ENCODE measurements at regions not wholly inside any gene's neighbourhood (a gene's known extent, or its start where the extent isn't known, plus 50 kb on each side); places are given as distances from the start of the nearest gene placed in this dataset.

DNA sequence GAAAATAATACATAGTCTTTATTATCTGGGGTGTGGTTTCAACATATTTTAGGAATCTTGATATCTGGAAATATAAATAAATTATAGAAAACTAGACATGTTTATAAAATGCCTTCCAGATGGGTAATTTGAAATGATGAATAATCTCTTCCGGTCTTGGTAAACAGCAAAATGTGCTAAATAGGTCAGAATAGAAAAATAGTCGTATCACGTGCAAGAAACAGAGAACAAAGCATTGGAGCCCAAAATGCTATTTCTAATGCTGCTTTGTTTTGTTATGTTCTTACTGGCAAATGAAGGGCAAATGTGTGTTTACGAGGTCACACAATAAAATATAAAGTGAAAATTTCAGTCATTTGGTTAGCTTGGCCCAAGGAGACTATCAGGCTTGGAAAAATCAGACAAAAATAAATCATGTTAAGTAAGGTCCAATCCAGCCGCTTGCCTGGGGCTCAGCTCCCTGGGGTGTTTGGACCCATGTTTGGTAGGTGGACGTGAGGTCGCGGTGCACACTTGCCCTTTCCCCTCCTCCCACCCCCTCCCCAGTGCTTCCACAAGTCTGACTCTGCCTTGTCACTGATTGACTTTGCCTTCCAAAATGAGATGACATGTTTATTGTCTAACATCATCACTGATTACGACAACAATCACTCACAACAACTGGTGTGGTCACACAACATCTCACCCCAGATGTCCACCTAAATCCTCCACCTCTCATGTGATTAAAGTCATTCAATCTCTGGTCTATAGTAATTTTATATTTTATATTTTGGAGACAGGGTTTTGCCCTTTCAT, 56.0 kb downstream of the RIN2 start:
- peaks cover 0 to 3% (median 0%) of the 10 kb centered on the region in 3 donors for H3K4me1 Mint-ChIP-seq
- Histone ChIP-seq H3K9me3 (no peaks in the 10 kb centered on the region), H3K27me3 (replicated peaks in 1 of 2; ENCODE audit: control insufficient read depth in 2 of 2, extremely low read depth in 1 of 2, insufficient read depth in 2 of 2, low read length in 1 of 2) (peaks cover 0 to 2% of the 10 kb centered on the region in 2 experiments), H3K4me3 (ENCODE audit: control insufficient read depth in 1 of 2, extremely low read depth in 1 of 2, low read length in 1 of 2) (no peak overlapping the region), H3K4me1 (ENCODE audit: control insufficient read depth in 1 of 2, extremely low read depth in 1 of 2, insufficient read depth in 2 of 2, low read length in 2 of 2) (no peaks in the 10 kb centered on the region), H3K27ac (ENCODE audit: low read length) (no peak overlapping the region), H3K36me3 (ENCODE audit: control insufficient read depth in 2 of 2, extremely low read depth in 1 of 2, insufficient read depth in 1 of 2, low read length in 1 of 2) (no peaks in the 10 kb centered on the region)
- whole genome bisulfite sequencing (ENCODE audit: insufficient coverage) = 47% methylated on average over 4 of the region's 9 CpGs
- H3K4me3 Mint-ChIP-seq = no peak overlapping the region
- H3K9me3 Mint-ChIP-seq = peaks cover 0 to 4% (median 4%) of the 10 kb centered on the region in 3 donors
- ChIA-PET POLR2A (interaction anchor here in 1 of 2 donors (0.6 kb wide), 1 partner anchor 1307 kb away, joined by 3 read pairs; no protein-coding TSS in a partner anchor), CTCF (no interaction called here)
- peaks cover 3 to 16% of the 10 kb centered on the region in 2 donors for H3K27me3 Mint-ChIP-seq
- H3K27ac Mint-ChIP-seq = no peak overlapping the region
- ATAC-seq (replicated peaks in 1 of 4) = no peak
- H3K36me3 Mint-ChIP-seq = no peaks in the 10 kb centered on the region
- DNase-seq = no peak

GRCh38 chr20:19815553-19815991, 57.5 kb downstream of the RIN2 start:
- ChIA-PET POLR2A (no interaction called here), CTCF (no interaction called here)
- H3K4me1 Mint-ChIP-seq = peaks cover 0 to 3% (median 0%) of the 10 kb centered on the region in 3 donors
- ATAC-seq (replicated peaks in 1 of 4) = no peak
- H3K27ac Mint-ChIP-seq = no peak overlapping the region
- DNase-seq = no peak
- Histone ChIP-seq H3K9me3 (no peaks in the 10 kb centered on the region), H3K4me3 (ENCODE audit: control insufficient read depth in 1 of 2, extremely low read depth in 1 of 2, low read length in 1 of 2) (no peak overlapping the region), H3K4me1 (ENCODE audit: control insufficient read depth in 1 of 2, extremely low read depth in 1 of 2, insufficient read depth in 2 of 2, low read length in 2 of 2) (no peaks in the 10 kb centered on the region), H3K27me3 (replicated peaks in 1 of 2; ENCODE audit: control insufficient read depth in 2 of 2, extremely low read depth in 1 of 2, insufficient read depth in 2 of 2, low read length in 1 of 2) (peaks cover 0 to 2% of the 10 kb centered on the region in 2 experiments), H3K36me3 (ENCODE audit: control insufficient read depth in 2 of 2, extremely low read depth in 1 of 2, insufficient read depth in 1 of 2, low read length in 1 of 2) (no peaks in the 10 kb centered on the region), H3K27ac (ENCODE audit: low read length) (no peak overlapping the region)
- H3K4me3 Mint-ChIP-seq = no peak overlapping the region
- H3K36me3 Mint-ChIP-seq = no peaks in the 10 kb centered on the region
- peaks cover 0 to 7% (median 5%) of the 10 kb centered on the region in 3 donors for H3K9me3 Mint-ChIP-seq
- WGBS (ENCODE audit: insufficient coverage) = 0% methylated on average over 2 of the region's 8 CpGs
- H3K27me3 Mint-ChIP-seq = peaks cover 0 to 16% of the 10 kb centered on the region in 2 donors

GRCh38 chr20:19816386-19816785, 58.3 kb downstream of the RIN2 start:
- H3K9me3 ChIP-seq = no peaks in the 10 kb centered on the region
- POLR2A ChIA-PET = no interaction called here
- CTCF ChIA-PET = no interaction called here
- Mint-ChIP-seq H3K9me3 (peaks cover 0 to 7% (median 5%) of the 10 kb centered on the region in 3 donors), H3K36me3 (no peaks in the 10 kb centered on the region), H3K4me1 (peaks cover 0 to 3% (median 0%) of the 10 kb centered on the region in 3 donors), H3K27me3 (peaks cover 0 to 10% of the 10 kb centered on the region in 2 donors), H3K4me3 (no peak overlapping the region), H3K27ac (no peak overlapping the region)
- no peak overlapping the region for H3K4me3 ChIP-seq (ENCODE audit: control insufficient read depth in 1 of 2, extremely low read depth in 1 of 2, low read length in 1 of 2)
- no peaks in the 10 kb centered on the region for H3K4me1 ChIP-seq (ENCODE audit: control insufficient read depth in 1 of 2, extremely low read depth in 1 of 2, insufficient read depth in 2 of 2, low read length in 2 of 2)
- 77% methylated on average over 2 of the region's 4 CpGs for WGBS (ENCODE audit: insufficient coverage)
- DNase-seq (no peak), ATAC-seq (replicated peaks in 1 of 4) (no peak)
- peaks cover 0 to 2% of the 10 kb centered on the region in 2 experiments for H3K27me3 ChIP-seq (replicated peaks in 1 of 2; ENCODE audit: control insufficient read depth in 2 of 2, extremely low read depth in 1 of 2, insufficient read depth in 2 of 2, low read length in 1 of 2)
- no peaks in the 10 kb centered on the region for H3K36me3 ChIP-seq (ENCODE audit: control insufficient read depth in 2 of 2, extremely low read depth in 1 of 2, insufficient read depth in 1 of 2, low read length in 1 of 2)
- no peak overlapping the region for H3K27ac ChIP-seq (ENCODE audit: low read length)

GRCh38 chr20:19817017-19817416, 59.0 kb downstream of the RIN2 start:
- DNase-seq = no peak
- Histone ChIP-seq H3K27me3 (replicated peaks in 1 of 2; ENCODE audit: control insufficient read depth in 2 of 2, extremely low read depth in 1 of 2, insufficient read depth in 2 of 2, low read length in 1 of 2) (peaks cover 0 to 2% of the 10 kb centered on the region in 2 experiments), H3K9me3 (no peaks in the 10 kb centered on the region), H3K27ac (ENCODE audit: low read length) (no peak overlapping the region), H3K36me3 (ENCODE audit: control insufficient read depth in 2 of 2, extremely low read depth in 1 of 2, insufficient read depth in 1 of 2, low read length in 1 of 2) (no peaks in the 10 kb centered on the region), H3K4me1 (ENCODE audit: control insufficient read depth in 1 of 2, extremely low read depth in 1 of 2, insufficient read depth in 2 of 2, low read length in 2 of 2) (no peaks in the 10 kb centered on the region), H3K4me3 (ENCODE audit: control insufficient read depth in 1 of 2, extremely low read depth in 1 of 2, low read length in 1 of 2) (no peak overlapping the region)
- POLR2A ChIA-PET = interaction anchor here in 1 of 2 donors (0.7 kb wide), 1 partner anchor 1772 kb away, joined by 6 read pairs; no protein-coding TSS in a partner anchor
- H3K27me3 Mint-ChIP-seq = peaks cover 0 to 9% of the 10 kb centered on the region in 2 donors
- H3K4me3 Mint-ChIP-seq = no peak overlapping the region
- WGBS (ENCODE audit: insufficient coverage) = 40% methylated on average over 1 of the region's 5 CpGs
- no peaks in the 10 kb centered on the region for H3K36me3 Mint-ChIP-seq
- ATAC-seq (replicated peaks in 1 of 4) = no peak
- H3K27ac Mint-ChIP-seq = no peak overlapping the region
- H3K4me1 Mint-ChIP-seq = peaks cover 0 to 4% (median 0%) of the 10 kb centered on the region in 3 donors
- H3K9me3 Mint-ChIP-seq = peaks cover 0 to 7% (median 5%) of the 10 kb centered on the region in 3 donors
- CTCF ChIA-PET = no interaction called here

- CTCF ChIA-PET = no interaction called here
- Mint-ChIP-seq H3K27me3 (peaks cover 0 to 6% of the 10 kb centered on the region in 2 donors), H3K4me3 (no peak overlapping the region), H3K27ac (no peak overlapping the region), H3K4me1 (peaks cover 0 to 4% (median 0%) of the 10 kb centered on the region in 3 donors), H3K9me3 (peaks cover 0 to 7% (median 5%) of the 10 kb centered on the region in 3 donors), H3K36me3 (no peaks in the 10 kb centered on the region)
- POLR2A ChIA-PET = no interaction called here
- Histone ChIP-seq H3K27ac (ENCODE audit: low read length) (no peak overlapping the region), H3K27me3 (replicated peaks in 1 of 2; ENCODE audit: control insufficient read depth in 2 of 2, extremely low read depth in 1 of 2, insufficient read depth in 2 of 2, low read length in 1 of 2) (peaks cover 0 to under 1% of the 10 kb centered on the region in 2 experiments), H3K4me1 (ENCODE audit: control insufficient read depth in 1 of 2, extremely low read depth in 1 of 2, insufficient read depth in 2 of 2, low read length in 2 of 2) (no peaks in the 10 kb centered on the region), H3K4me3 (ENCODE audit: control insufficient read depth in 1 of 2, extremely low read depth in 1 of 2, low read length in 1 of 2) (no peak overlapping the region), H3K9me3 (no peaks in the 10 kb centered on the region), H3K36me3 (ENCODE audit: control insufficient read depth in 2 of 2, extremely low read depth in 1 of 2, insufficient read depth in 1 of 2, low read length in 1 of 2) (no peaks in the 10 kb centered on the region)
- no peak for DNase-seq
- 100% methylated on average over 1 of the region's 1 CpG for WGBS (ENCODE audit: insufficient coverage)
- ATAC-seq (replicated peaks in 1 of 4) = no peak
Observed at GRCh38 chr20:19819149-19819548, 61.1 kb downstream of the RIN2 start.

- ATAC-seq (replicated peaks in 1 of 4) = no peak
- Histone ChIP-seq H3K4me1 (ENCODE audit: control insufficient read depth in 1 of 2, extremely low read depth in 1 of 2, insufficient read depth in 2 of 2, low read length in 2 of 2) (no peaks in the 10 kb centered on the region), H3K27ac (ENCODE audit: low read length) (no peak overlapping the region), H3K9me3 (no peaks in the 10 kb centered on the region), H3K4me3 (ENCODE audit: control insufficient read depth in 1 of 2, extremely low read depth in 1 of 2, low read length in 1 of 2) (no peak overlapping the region), H3K27me3 (replicated peaks in 1 of 2; ENCODE audit: control insufficient read depth in 2 of 2, extremely low read depth in 1 of 2, insufficient read depth in 2 of 2, low read length in 1 of 2) (no peaks in the 10 kb centered on the region), H3K36me3 (ENCODE audit: control insufficient read depth in 2 of 2, extremely low read depth in 1 of 2, insufficient read depth in 1 of 2, low read length in 1 of 2) (no peaks in the 10 kb centered on the region)
- Mint-ChIP-seq H3K27ac (no peak overlapping the region), H3K36me3 (no peaks in the 10 kb centered on the region), H3K9me3 (peaks cover 0 to 7% (median 5%) of the 10 kb centered on the region in 3 donors), H3K4me3 (no peak overlapping the region), H3K27me3 (peaks cover 0 to 3% of the 10 kb centered on the region in 2 donors), H3K4me1 (peaks cover 0 to 2% (median 0%) of the 10 kb centered on the region in 3 donors)
- CTCF ChIA-PET = no interaction called here
- POLR2A ChIA-PET = no interaction called here
- 54% methylated on average over 2 of the region's 4 CpGs for WGBS (ENCODE audit: insufficient coverage)
- no peak for DNase-seq
Observed at GRCh38 chr20:19820555-19821211, 62.6 kb downstream of the RIN2 start.

Data from T-cell (primary cell).